ENCODE measurements at regions not wholly inside any gene's neighbourhood (a gene's known extent, or its start where the extent isn't known, plus 50 kb on each side); places are given as distances from the start of the nearest gene placed in this dataset.

DNA sequence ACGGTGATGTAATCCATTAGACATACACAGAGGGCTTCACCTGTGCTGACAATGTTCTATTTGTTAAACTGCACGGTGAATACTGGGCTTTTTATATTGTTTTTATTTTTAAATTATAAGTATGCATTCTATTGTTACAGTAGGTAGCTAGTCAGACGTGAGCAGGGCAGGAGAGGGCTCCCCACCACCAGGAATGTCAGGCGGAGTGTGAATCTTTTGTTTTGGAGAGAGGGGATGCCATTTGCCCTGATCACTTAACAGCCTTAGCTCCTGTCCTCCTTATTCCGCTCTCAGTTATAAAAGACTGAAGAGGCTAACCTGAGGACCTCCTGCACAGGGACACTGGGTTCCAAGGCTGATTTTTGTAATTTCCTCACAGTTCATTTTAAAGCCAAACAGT, 151.6 kb upstream of the TAPT1 start:
- Histone ChIP-seq H3K4me3 (ENCODE audit: extremely low read depth, insufficient read depth, low read length, poor library complexity, severe bottlenecking) (no peak overlapping the region), H3K36me3 (ENCODE audit: control insufficient read depth, insufficient read depth, low read length) (no peaks in the 10 kb centered on the region), H3K9me3 (ENCODE audit: control insufficient read depth, low read length) (no peaks in the 10 kb centered on the region), H3K4me1 (ENCODE audit: control insufficient read depth, insufficient read depth, low read length, poor library complexity, severe bottlenecking) (no peaks in the 10 kb centered on the region), H3K27ac (ENCODE audit: low read depth, low read length, severe bottlenecking) (no peak overlapping the region)
- 100% methylated on average over 2 of the region's 5 CpGs; no CpG with 5 or more reads in 1 of the 2 experiments for WGBS, 2 experiments (ENCODE audit: insufficient coverage in 2 of 2)

DNA sequence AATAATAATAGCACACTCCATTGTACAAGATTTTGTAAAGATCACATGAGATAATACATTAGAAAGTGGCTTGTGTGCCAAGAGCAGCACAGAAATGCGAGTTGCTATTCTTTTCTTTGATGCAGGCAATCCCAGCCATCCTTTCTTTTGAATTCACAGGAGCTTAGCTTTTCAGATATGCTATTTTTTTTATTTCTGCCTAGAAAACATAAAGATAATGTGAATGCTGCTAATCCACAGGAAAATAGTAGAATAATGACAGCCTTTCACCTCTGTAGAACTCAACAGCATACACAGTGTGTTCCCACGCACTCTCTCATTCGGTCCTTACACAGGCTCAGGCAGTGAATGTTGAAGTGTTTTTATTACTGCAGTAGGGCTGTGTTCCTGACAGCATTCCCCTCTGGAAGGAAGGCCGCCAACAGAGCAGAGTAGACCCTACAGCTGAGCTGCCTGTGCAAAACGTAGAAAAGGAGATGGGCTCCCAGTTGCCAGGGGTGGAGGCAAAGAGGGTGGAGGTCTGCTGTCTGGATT, 138.8 kb upstream of the TAPT1 start:
- Histone ChIP-seq H3K9me3 (ENCODE audit: control insufficient read depth, low read length) (no peaks in the 10 kb centered on the region), H3K27ac (ENCODE audit: low read depth, low read length, severe bottlenecking) (no peak overlapping the region), H3K36me3 (ENCODE audit: control insufficient read depth, insufficient read depth, low read length) (no peaks in the 10 kb centered on the region), H3K4me3 (ENCODE audit: extremely low read depth, insufficient read depth, low read length, poor library complexity, severe bottlenecking) (no peak overlapping the region), H3K4me1 (ENCODE audit: control insufficient read depth, insufficient read depth, low read length, poor library complexity, severe bottlenecking) (no peaks in the 10 kb centered on the region)
- WGBS, 2 experiments (ENCODE audit: insufficient coverage in 2 of 2): 80 to 97% methylated on average over 1 to 3 of the region's 5 CpGs

DNA sequence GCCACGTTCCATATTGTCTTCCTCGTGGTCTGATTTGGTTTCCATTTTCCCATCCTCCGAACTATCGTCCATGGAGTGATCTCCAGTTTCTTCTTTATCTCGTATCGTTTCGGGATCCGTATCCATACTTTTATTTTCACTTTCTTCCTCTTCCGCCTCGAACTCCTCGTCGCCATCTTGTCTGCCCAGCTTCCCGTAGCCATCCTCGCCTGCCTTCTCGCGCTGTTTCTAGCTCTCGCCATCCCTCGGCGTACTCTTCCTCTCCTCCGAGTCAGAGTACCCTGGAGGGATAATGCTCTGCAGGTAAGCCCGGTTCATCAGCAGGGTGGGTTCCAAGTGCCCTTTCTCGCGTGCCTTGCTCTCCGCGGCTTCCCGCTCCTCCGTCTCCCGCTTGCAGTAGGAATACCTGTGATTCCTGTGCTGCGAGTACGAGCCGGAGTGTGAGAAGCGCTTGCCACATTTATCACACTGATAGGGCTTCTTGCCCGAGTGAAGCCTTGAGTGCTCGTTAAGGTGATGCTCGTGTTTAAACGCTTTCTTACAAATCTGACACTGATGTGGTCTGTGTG, 134.5 kb upstream of the TAPT1 start:
- Histone ChIP-seq H3K4me3 (ENCODE audit: extremely low read depth, insufficient read depth, low read length, poor library complexity, severe bottlenecking) (no peak overlapping the region), H3K4me1 (ENCODE audit: control insufficient read depth, insufficient read depth, low read length, poor library complexity, severe bottlenecking) (no peaks in the 10 kb centered on the region), H3K36me3 (ENCODE audit: control insufficient read depth, insufficient read depth, low read length) (no peaks in the 10 kb centered on the region), H3K9me3 (ENCODE audit: control insufficient read depth, low read length) (no peaks in the 10 kb centered on the region), H3K27ac (ENCODE audit: low read depth, low read length, severe bottlenecking) (no peak overlapping the region)
- 93 to 95% methylated on average over 36 of the region's 36 CpGs for WGBS, 2 experiments (ENCODE audit: insufficient coverage in 2 of 2)

DNA sequence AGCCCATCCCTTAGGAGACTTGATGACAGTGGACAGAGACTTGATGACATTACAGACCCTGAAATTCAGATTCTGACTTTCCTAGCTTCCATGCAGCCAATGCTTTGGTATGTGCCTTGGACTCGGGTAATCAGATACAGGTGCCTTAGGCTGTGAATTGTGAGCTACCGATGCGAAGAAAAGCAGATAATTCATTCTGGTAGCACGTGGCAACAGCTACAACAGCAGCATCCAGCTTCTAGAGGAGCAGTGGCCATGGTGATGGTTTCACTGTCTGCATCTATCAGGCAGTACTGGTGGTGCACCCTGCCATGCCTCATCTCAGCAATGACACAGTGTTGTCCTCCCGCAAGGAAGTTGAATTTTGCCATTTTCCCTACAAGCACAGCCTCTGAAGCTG, 126.9 kb upstream of the TAPT1 start:
- Histone ChIP-seq H3K9me3 (ENCODE audit: control insufficient read depth, low read length) (no peaks in the 10 kb centered on the region), H3K27ac (ENCODE audit: low read depth, low read length, severe bottlenecking) (no peak overlapping the region), H3K4me1 (ENCODE audit: control insufficient read depth, insufficient read depth, low read length, poor library complexity, severe bottlenecking) (no peaks in the 10 kb centered on the region), H3K4me3 (ENCODE audit: extremely low read depth, insufficient read depth, low read length, poor library complexity, severe bottlenecking) (no peak overlapping the region), H3K36me3 (ENCODE audit: control insufficient read depth, insufficient read depth, low read length) (no peaks in the 10 kb centered on the region)
- 88% methylated on average over 4 of the region's 5 CpGs for WGBS, 2 experiments (ENCODE audit: insufficient coverage in 2 of 2)

DNA sequence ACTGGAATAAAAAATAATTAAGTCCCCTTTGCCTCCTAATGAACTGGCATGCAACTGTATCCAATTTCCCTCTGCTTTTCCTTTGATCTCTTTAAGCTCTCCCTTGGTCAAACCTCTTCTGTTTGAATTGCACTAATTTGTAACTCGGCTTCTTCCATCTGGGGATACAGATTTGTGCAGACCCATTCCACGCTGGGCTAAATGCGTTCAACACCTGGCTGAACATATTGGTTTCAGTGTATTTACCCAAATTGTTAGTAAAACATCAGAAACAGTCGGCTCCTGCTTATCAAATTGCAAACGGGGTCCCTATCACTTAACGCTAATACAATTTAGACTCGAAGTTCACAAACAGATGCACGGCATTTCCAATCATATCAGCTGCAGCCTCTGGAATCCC, 124.9 kb upstream of the TAPT1 start:
- H3K36me3 ChIP-seq (ENCODE audit: control insufficient read depth, insufficient read depth, low read length): no peaks in the 10 kb centered on the region
- H3K27ac ChIP-seq (ENCODE audit: low read depth, low read length, severe bottlenecking): no peak overlapping the region
- H3K4me1 ChIP-seq (ENCODE audit: control insufficient read depth, insufficient read depth, low read length, poor library complexity, severe bottlenecking): no peaks in the 10 kb centered on the region
- H3K9me3 ChIP-seq (ENCODE audit: control insufficient read depth, low read length): no peaks in the 10 kb centered on the region
- 88 to 89% methylated on average over 7 of the region's 8 CpGs for WGBS, 2 experiments (ENCODE audit: insufficient coverage in 2 of 2)
- H3K4me3 ChIP-seq (ENCODE audit: extremely low read depth, insufficient read depth, low read length, poor library complexity, severe bottlenecking): no peak overlapping the region

DNA sequence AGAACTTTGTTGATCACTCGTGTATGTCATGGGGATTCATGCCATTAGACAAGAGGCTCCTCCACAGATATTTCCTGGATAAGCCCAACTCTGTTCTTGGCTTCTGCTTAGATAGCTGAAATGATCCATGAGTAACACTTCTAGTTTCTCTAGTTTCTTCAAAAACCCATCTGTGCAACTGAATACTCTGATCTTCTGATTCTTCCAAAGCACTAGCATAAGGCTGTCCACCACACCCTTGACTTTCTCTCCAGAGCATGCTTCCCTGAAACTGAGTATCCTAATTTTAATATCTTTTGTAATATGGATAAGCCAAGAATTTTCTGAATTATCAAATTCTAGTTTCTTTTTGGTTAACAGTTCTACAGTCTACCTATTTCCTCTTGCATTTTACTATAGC, 118.6 kb upstream of the TAPT1 start:
- no peaks in the 10 kb centered on the region for H3K36me3 ChIP-seq (ENCODE audit: control insufficient read depth, insufficient read depth, low read length)
- H3K4me1 ChIP-seq (ENCODE audit: control insufficient read depth, insufficient read depth, low read length, poor library complexity, severe bottlenecking): no peaks in the 10 kb centered on the region
- 67% methylated on average over 1 of the region's 1 CpG; no CpG with 5 or more reads in 1 of the 2 experiments for WGBS, 2 experiments (ENCODE audit: insufficient coverage in 2 of 2)
- no peak overlapping the region for H3K27ac ChIP-seq (ENCODE audit: low read depth, low read length, severe bottlenecking)
- no peak overlapping the region for H3K4me3 ChIP-seq (ENCODE audit: extremely low read depth, insufficient read depth, low read length, poor library complexity, severe bottlenecking)
- H3K9me3 ChIP-seq (ENCODE audit: control insufficient read depth, low read length): no peaks in the 10 kb centered on the region

DNA sequence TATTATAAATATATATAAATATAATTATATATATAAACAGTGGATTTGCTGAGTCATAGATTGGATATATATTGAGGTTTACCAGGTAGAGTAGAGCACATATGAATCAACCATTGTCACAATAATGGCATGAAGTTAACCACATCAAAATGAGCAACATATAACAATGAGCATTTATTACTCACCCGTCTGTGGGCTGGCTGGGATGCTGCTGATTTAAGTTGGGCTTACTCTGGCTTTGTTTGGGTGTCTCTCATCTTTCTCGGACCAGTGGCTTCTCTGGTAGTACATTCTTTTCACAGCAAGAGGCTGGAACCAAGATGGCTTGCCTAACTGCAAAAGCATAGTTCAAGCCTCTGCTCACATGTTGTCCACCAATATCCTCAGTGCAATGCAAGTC, 111.7 kb upstream of the TAPT1 start:
- H3K27ac ChIP-seq (ENCODE audit: low read depth, low read length, severe bottlenecking): no peak overlapping the region
- H3K36me3 ChIP-seq (ENCODE audit: control insufficient read depth, insufficient read depth, low read length): no peaks in the 10 kb centered on the region
- no peaks in the 10 kb centered on the region for H3K4me1 ChIP-seq (ENCODE audit: control insufficient read depth, insufficient read depth, low read length, poor library complexity, severe bottlenecking)
- 40 to 48% methylated on average over 1 to 2 of the region's 2 CpGs for WGBS, 2 experiments (ENCODE audit: insufficient coverage in 2 of 2)
- no peaks in the 10 kb centered on the region for H3K9me3 ChIP-seq (ENCODE audit: control insufficient read depth, low read length)
- no peak overlapping the region for H3K4me3 ChIP-seq (ENCODE audit: extremely low read depth, insufficient read depth, low read length, poor library complexity, severe bottlenecking)

DNA sequence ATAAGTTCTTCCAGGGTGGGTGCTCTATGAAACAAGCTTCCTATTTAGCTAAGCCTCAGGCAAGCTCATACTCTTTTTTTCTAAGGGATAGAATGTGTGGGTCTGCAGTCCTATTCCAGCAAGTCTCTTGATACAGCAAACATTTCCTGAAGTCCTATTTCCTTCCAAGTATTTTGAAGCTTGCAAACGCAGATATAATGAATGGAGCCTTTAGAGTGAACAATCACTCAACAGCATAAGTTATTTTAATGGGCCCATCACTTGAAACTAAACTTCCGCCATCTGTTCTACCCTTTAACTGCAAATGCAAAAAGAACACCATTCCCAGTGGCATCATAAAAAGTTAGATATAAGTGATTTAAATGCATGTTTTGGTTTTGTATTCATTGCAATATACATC, 108.3 kb upstream of the TAPT1 start:
- Histone ChIP-seq H3K4me3 (ENCODE audit: extremely low read depth, insufficient read depth, low read length, poor library complexity, severe bottlenecking) (no peak overlapping the region), H3K27ac (ENCODE audit: low read depth, low read length, severe bottlenecking) (no peak overlapping the region), H3K4me1 (ENCODE audit: control insufficient read depth, insufficient read depth, low read length, poor library complexity, severe bottlenecking) (no peaks in the 10 kb centered on the region), H3K36me3 (ENCODE audit: control insufficient read depth, insufficient read depth, low read length) (no peaks in the 10 kb centered on the region), H3K9me3 (ENCODE audit: control insufficient read depth, low read length) (no peaks in the 10 kb centered on the region)
- no CpG with 5 or more reads among the region's 2 CpGs for WGBS, 2 experiments (ENCODE audit: insufficient coverage in 2 of 2)

DNA sequence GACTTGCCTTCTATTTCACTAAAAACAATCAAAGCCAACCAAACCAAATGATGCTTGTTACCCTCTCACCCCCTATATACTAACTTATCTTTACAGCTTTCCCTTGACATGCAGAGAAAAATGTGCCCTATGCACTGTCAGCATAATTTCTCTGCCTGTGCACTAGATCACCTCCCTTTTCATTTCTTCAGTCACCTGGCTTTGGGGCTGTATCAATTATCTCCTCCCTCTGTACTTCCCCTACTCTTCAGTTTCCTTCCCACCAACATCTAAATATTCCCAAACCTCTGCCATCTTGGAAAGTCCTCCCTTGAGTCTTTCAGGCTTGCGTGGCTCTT, 103.5 kb upstream of the TAPT1 start:
- WGBS, 2 experiments (ENCODE audit: insufficient coverage in 2 of 2): 100% methylated on average over 1 of the region's 1 CpG
- Histone ChIP-seq H3K4me1 (ENCODE audit: control insufficient read depth, insufficient read depth, low read length, poor library complexity, severe bottlenecking) (no peaks in the 10 kb centered on the region), H3K9me3 (ENCODE audit: control insufficient read depth, low read length) (no peaks in the 10 kb centered on the region), H3K4me3 (ENCODE audit: extremely low read depth, insufficient read depth, low read length, poor library complexity, severe bottlenecking) (no peak overlapping the region), H3K36me3 (ENCODE audit: control insufficient read depth, insufficient read depth, low read length) (no peaks in the 10 kb centered on the region), H3K27ac (ENCODE audit: low read depth, low read length, severe bottlenecking) (no peak overlapping the region)

DNA sequence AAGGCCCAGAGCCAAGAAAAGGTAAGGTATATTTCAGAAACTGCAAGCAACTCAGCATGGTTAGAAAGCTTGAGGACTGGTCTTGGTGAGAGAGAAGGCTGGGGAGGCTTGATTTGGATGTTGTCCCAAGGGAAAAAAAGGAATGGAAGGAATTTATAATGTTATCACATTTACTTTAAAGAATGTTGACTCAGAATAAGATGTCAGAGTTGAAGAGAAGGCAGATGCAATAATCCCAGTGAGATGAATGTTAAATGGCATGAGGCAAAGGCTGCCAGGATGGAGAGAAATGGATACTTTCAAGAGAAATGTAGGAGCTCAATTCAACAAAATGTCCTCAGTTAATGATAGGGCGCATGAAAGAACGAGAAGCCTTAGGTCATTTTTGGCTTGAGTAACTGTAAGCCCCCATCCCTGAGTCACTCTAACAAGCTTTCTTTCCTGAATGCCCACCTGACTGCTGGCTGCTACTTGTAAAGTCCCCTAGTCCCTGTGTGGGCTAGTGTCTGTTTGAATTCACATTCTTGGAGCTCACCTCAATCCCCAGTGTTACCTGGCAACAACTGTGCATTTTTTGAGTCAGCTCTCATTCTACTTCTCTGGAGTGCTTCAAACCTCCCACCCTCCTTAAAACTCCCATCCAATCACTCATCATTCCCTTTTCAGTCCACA, 103.0 kb upstream of the TAPT1 start:
- H3K9me3 ChIP-seq (ENCODE audit: control insufficient read depth, low read length): no peaks in the 10 kb centered on the region
- no peaks in the 10 kb centered on the region for H3K4me1 ChIP-seq (ENCODE audit: control insufficient read depth, insufficient read depth, low read length, poor library complexity, severe bottlenecking)
- H3K27ac ChIP-seq (ENCODE audit: low read depth, low read length, severe bottlenecking): no peak overlapping the region
- no peaks in the 10 kb centered on the region for H3K36me3 ChIP-seq (ENCODE audit: control insufficient read depth, insufficient read depth, low read length)
- 80 to 90% methylated on average over 2 of the region's 2 CpGs for WGBS, 2 experiments (ENCODE audit: insufficient coverage in 2 of 2)
- H3K4me3 ChIP-seq (ENCODE audit: extremely low read depth, insufficient read depth, low read length, poor library complexity, severe bottlenecking): no peak overlapping the region

DNA sequence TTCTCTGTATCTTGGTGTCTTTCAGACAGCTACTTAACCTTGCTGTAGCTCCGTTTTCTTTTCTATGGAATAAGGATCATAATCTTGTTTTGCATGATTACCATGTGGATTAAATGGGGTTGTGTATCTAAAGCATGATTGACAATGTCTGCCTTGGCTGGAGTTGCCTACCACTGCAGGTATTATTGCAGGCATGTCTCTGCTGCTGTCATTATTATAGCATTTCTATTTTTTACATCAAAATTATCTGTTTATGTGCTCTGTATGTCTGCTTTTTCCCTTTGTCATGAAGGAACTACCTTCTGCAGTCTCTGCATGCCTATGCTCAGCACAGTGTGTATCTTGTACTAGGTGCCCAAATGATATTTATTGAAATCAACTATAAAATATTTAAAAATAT, 95.9 kb upstream of the TAPT1 start:
- Histone ChIP-seq H3K9me3 (ENCODE audit: control insufficient read depth, low read length) (no peaks in the 10 kb centered on the region), H3K4me1 (ENCODE audit: control insufficient read depth, insufficient read depth, low read length, poor library complexity, severe bottlenecking) (no peaks in the 10 kb centered on the region), H3K36me3 (ENCODE audit: control insufficient read depth, insufficient read depth, low read length) (no peaks in the 10 kb centered on the region), H3K4me3 (ENCODE audit: extremely low read depth, insufficient read depth, low read length, poor library complexity, severe bottlenecking) (no peak overlapping the region), H3K27ac (ENCODE audit: low read depth, low read length, severe bottlenecking) (no peak overlapping the region)
- 80% methylated on average over 1 of the region's 1 CpG; no CpG with 5 or more reads in 1 of the 2 experiments for WGBS, 2 experiments (ENCODE audit: insufficient coverage in 2 of 2)

All from mesodermal cell (in vitro differentiated cells).